CD4-positive, alpha-beta T cell (primary cell): ENCODE measurements at regions not wholly inside any gene's neighbourhood (a gene's known extent, or its start where the extent isn't known, plus 50 kb on each side); places are given as distances from the start of the nearest gene placed in this dataset.

Source experiments
- ATAC-seq: fragments of 200-7000 bp; cut with Tn5 transposase; one replicate; pipeline ENCODE4 v1.10.0; 2022; ENCODE audit warnings: mild to moderate bottlenecking; ENCODE audit not compliant: poor library complexity
- CTCF ChIA-PET: fragments of 350-600 bp; sonication (Branson Sonifier 250); formaldehyde crosslinking; loops from one replicate; lab custom pipeline; 2021; ENCODE audit warnings: antibody characterized with exemption, inconsistent platforms; lab: Charles Lee
- POLR2A ChIA-PET: fragments of 350-600 bp; sonication (Branson Sonifier 250); formaldehyde crosslinking; loops from one replicate; lab custom pipeline; 2021; ENCODE audit warnings: antibody characterized with exemption, inconsistent platforms; lab: Charles Lee
- DNase-seq, 14 experiments: peaks; one replicate each; pipeline ENCODE4 v3.0.0-alpha.2; 2013 to 2020; ENCODE audit warnings: mixed read lengths in 2 of 14
- H3K27ac ChIP-seq, 2 donors: one replicate each; pipeline versions ENCODE4 v1.5.1 to v1.7.0; 2013; ENCODE audit warnings: low read length in 2 of 2, low read depth in 1 of 2, mild to moderate bottlenecking in 1 of 2
- H3K27me3 ChIP-seq, 2 experiments: 1 replicate in 1 of 2; 2 replicates in 1 of 2; pipeline versions ENCODE4 v1.6.1 to v1.7.0; 2013; ENCODE audit warnings: low read length in 2 of 2, control low read depth in 1 of 2, mild to moderate bottlenecking in 1 of 2, moderate library complexity in 1 of 2; ENCODE audit not compliant: insufficient read depth in 2 of 2, control insufficient read depth in 1 of 2
- H3K36me3 ChIP-seq: one replicate; pipeline ENCODE4 v1.6.1; 2013; ENCODE audit warnings: low read length, control low read depth; ENCODE audit not compliant: insufficient read depth
- H3K4me1 ChIP-seq: one replicate; pipeline ENCODE4 v1.6.1; 2013; ENCODE audit warnings: low read length, control low read depth; ENCODE audit not compliant: insufficient read depth
- H3K4me3 ChIP-seq: one replicate; pipeline ENCODE4 v1.5.1; 2013; ENCODE audit warnings: mild to moderate bottlenecking, low read length, moderate library complexity
- H3K9me3 ChIP-seq, 2 experiments: 1 replicate in 1 of 2; 2 replicates in 1 of 2; pipeline versions ENCODE4 v1.6.1 to v1.7.0; 2013; ENCODE audit warnings: low read length in 2 of 2, mild to moderate bottlenecking in 2 of 2, control low read depth in 1 of 2, moderate library complexity in 1 of 2; ENCODE audit not compliant: control insufficient read depth in 1 of 2, insufficient read depth in 1 of 2
- H3K27ac Mint-ChIP-seq: one replicate; pipeline ENCODE4 v1.8.0; 2020; ENCODE audit warnings: mixed read lengths
- H3K27me3 Mint-ChIP-seq: one replicate; pipeline ENCODE4 v1.8.0; 2021; ENCODE audit warnings: mixed read lengths
- H3K36me3 Mint-ChIP-seq: one replicate; pipeline ENCODE4 v1.8.0; 2021; ENCODE audit warnings: low read depth, mixed read lengths
- H3K4me1 Mint-ChIP-seq: one replicate; pipeline ENCODE4 v1.8.0; 2021; ENCODE audit warnings: low read depth, mixed read lengths
- H3K4me3 Mint-ChIP-seq: one replicate; pipeline ENCODE4 v1.8.0; 2020; ENCODE audit warnings: mild to moderate bottlenecking, mixed read lengths
- H3K9me3 Mint-ChIP-seq: one replicate; pipeline ENCODE4 v1.8.0; 2020; ENCODE audit warnings: mixed read lengths
- intact Hi-C, 2 experiments: fragments of 100-400 bp; cut with DNase I in 1 of 2; cut with micrococcal nuclease in 1 of 2; formaldehyde crosslinking; loops; one replicate each; pipeline versions ENCODE4 v1.15.1 to v1.9.0; 2023 to 2025; cut with DNase I, micrococcal nuclease
- TF ChIP-seq, protein P1 (sequence below): fragments of 200-600 bp; IDR thresholded peaks from one replicate; pipeline ENCODE4 v1.8.0; 2022; ENCODE audit warnings: antibody characterized with exemption, mild to moderate bottlenecking

DNA sequence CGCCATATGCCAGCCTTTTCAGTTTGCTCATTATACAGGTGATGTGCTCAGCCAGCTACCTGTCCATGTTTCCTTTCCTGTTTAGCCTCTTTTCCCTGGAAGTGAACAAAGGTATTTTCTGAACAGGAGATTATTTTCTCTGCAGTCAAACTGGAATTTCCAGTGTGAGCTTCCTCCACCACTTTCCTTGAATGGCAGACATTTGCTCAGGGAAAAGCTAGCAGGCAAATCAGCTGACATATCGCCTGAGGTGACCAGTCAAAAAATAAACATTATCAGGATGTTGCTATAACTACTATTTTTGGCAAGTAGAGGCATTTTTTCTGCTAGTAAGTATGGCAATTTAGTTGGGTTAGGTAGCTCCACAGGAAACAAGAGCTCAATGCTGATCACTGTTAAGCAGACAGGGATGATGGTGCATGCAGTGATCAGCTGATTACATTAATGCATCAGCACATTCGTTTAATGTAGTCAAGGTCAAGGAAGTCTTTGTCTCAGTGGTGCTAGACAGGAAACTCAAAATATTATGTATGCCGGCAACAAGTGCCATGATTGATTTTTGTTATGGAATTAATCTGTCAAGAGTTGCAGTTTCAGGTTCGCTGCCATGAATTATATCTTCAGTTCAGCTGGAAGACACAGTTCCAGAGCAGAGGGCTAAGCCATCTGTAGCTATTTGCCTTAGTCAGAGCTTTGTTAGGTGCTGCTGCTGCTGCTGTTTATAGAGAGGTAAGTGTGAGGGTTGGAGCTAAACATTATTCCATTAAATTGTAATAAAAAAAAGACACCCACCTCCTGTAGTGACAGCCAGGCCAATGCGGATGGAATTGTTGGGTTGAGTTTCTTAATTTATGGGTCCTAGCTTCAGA is 179.7 kb upstream of the ST6GALNAC5 start:
- intact Hi-C loops = no loop called here
- no peak overlapping the region for H3K4me3 ChIP-seq
- Mint-ChIP-seq H3K27me3 (peaks cover 8% of the 10 kb centered on the region), H3K36me3 (no peaks in the 10 kb centered on the region), H3K9me3 (no peaks in the 10 kb centered on the region), H3K27ac (no peak overlapping the region), H3K4me3 (no peak overlapping the region), H3K4me1 (no peaks in the 10 kb centered on the region)
- ATAC-seq (no peak), DNase-seq (no peak)
- POLR2A ChIA-PET = no interaction called here
- TF ChIP-seq, protein P1, sequence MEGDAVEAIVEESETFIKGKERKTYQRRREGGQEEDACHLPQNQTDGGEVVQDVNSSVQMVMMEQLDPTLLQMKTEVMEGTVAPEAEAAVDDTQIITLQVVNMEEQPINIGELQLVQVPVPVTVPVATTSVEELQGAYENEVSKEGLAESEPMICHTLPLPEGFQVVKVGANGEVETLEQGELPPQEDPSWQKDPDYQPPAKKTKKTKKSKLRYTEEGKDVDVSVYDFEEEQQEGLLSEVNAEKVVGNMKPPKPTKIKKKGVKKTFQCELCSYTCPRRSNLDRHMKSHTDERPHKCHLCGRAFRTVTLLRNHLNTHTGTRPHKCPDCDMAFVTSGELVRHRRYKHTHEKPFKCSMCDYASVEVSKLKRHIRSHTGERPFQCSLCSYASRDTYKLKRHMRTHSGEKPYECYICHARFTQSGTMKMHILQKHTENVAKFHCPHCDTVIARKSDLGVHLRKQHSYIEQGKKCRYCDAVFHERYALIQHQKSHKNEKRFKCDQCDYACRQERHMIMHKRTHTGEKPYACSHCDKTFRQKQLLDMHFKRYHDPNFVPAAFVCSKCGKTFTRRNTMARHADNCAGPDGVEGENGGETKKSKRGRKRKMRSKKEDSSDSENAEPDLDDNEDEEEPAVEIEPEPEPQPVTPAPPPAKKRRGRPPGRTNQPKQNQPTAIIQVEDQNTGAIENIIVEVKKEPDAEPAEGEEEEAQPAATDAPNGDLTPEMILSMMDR = no peak
- no peaks in the 10 kb centered on the region for H3K4me1 ChIP-seq
- no peaks in the 10 kb centered on the region for H3K36me3 ChIP-seq
- H3K27ac ChIP-seq = no peak overlapping the region
- CTCF ChIA-PET = no interaction called here
- H3K27me3 ChIP-seq = no peaks in the 10 kb centered on the region
- H3K9me3 ChIP-seq = peaks cover 0 to 4% of the 10 kb centered on the region in 2 experiments

DNA sequence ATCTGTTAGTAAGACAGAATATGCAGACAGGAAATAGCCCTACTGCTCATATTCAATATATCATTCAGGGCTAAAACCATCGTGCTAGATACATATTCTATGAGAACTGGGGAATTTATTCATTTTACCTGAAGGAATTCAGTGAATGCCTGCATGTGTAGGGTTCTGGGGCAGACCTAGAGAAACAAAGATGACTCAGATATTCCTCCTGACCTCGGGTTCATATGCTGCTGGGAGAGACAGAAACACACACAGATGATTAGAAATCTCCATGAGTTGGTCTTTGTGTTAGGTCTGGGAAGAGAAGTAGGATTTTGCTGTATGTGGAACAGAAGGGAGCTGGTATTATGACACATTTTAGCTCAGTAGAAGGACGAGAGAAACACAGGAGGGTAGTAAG is 176.5 kb upstream of the ST6GALNAC5 start:
- H3K9me3 ChIP-seq = peaks cover 0 to 8% of the 10 kb centered on the region in 2 experiments

GRCh38 chr1:76695535-76695934 is 171.7 kb upstream of the ST6GALNAC5 start:
- intact Hi-C loops = no loop called here
- TF ChIP-seq, protein P1 = no peak
- CTCF ChIA-PET = no interaction called here
- H3K27me3 Mint-ChIP-seq = no peaks in the 10 kb centered on the region
- DNase-seq (no peak), ATAC-seq (no peak)
- Histone ChIP-seq H3K9me3 (peaks cover 0 to 8% of the 10 kb centered on the region in 2 experiments), H3K27me3 (no peaks in the 10 kb centered on the region), H3K4me3 (no peak overlapping the region), H3K36me3 (no peaks in the 10 kb centered on the region), H3K27ac (no peak overlapping the region), H3K4me1 (no peaks in the 10 kb centered on the region)
- no peak overlapping the region for H3K4me3 Mint-ChIP-seq
- H3K27ac Mint-ChIP-seq = no peak overlapping the region
- no peaks in the 10 kb centered on the region for H3K4me1 Mint-ChIP-seq
- peaks cover 4% of the 10 kb centered on the region for H3K9me3 Mint-ChIP-seq
- POLR2A ChIA-PET = no interaction called here
- no peaks in the 10 kb centered on the region for H3K36me3 Mint-ChIP-seq

More for the DNA sequence above, 176.5 kb upstream of the ST6GALNAC5 start:
- Mint-ChIP-seq H3K4me3 (no peak overlapping the region), H3K36me3 (no peaks in the 10 kb centered on the region), H3K4me1 (no peaks in the 10 kb centered on the region), H3K27ac (no peak overlapping the region), H3K27me3 (peaks cover 8% of the 10 kb centered on the region), H3K9me3 (peaks cover 4% of the 10 kb centered on the region)
- Histone ChIP-seq H3K4me1 (no peaks in the 10 kb centered on the region), H3K27ac (no peak overlapping the region), H3K4me3 (no peak overlapping the region), H3K27me3 (no peaks in the 10 kb centered on the region), H3K36me3 (no peaks in the 10 kb centered on the region)
- ChIA-PET CTCF (interaction anchor here (0.6 kb wide), 1 partner anchor 439 kb away, joined by 3 read pairs; no protein-coding TSS in a partner anchor), POLR2A (no interaction called here)
- TF ChIP-seq, protein P1 = no peak
- intact Hi-C loops = no loop called here
- ATAC-seq = no peak
- DNase-seq = no peak
